ENCODE measurements at regions not wholly inside any gene's neighbourhood (a gene's known extent, or its start where the extent isn't known, plus 50 kb on each side); places are given as distances from the start of the nearest gene placed in this dataset.

DNA sequence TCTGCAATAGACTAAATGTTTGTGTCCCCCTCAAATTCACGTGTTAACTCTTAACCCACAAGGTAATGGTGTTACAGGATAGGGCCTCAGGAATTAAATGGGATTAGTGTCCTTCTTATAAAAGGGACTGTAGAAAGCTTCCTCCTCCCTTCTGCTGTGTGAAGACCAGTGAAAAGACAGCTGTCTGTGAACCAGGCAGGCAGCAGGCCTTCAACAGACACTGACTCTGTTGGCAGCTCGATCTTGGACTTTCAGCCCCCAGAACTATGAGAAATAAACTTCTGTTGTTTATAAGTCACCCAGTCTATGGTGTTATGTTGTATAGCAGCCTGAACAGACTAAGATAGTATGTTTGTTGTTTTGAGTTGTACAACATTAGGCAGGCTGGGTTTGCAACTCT, 208.1 kb downstream of the GBA3 start:
- Histone ChIP-seq H3K27me3 (ENCODE audit: low read depth) (no peaks in the 10 kb centered on the region), H3K4me1 (no peaks in the 10 kb centered on the region), H3K4me3 (no peak overlapping the region), H3K27ac (replicated peaks) (no peak overlapping the region), H3K9me3 (replicated peaks) (no peaks in the 10 kb centered on the region), H3K36me3 (no peaks in the 10 kb centered on the region)
- DNase-seq, result no peak
- intact Hi-C loops (cut with micrococcal nuclease), result no loop called here
- TF ChIP-seq, protein P1, sequence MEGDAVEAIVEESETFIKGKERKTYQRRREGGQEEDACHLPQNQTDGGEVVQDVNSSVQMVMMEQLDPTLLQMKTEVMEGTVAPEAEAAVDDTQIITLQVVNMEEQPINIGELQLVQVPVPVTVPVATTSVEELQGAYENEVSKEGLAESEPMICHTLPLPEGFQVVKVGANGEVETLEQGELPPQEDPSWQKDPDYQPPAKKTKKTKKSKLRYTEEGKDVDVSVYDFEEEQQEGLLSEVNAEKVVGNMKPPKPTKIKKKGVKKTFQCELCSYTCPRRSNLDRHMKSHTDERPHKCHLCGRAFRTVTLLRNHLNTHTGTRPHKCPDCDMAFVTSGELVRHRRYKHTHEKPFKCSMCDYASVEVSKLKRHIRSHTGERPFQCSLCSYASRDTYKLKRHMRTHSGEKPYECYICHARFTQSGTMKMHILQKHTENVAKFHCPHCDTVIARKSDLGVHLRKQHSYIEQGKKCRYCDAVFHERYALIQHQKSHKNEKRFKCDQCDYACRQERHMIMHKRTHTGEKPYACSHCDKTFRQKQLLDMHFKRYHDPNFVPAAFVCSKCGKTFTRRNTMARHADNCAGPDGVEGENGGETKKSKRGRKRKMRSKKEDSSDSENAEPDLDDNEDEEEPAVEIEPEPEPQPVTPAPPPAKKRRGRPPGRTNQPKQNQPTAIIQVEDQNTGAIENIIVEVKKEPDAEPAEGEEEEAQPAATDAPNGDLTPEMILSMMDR (IDR thresholded peaks at IDR 0.05; ENCODE audit: borderline replicate concordance), result no peak

DNA sequence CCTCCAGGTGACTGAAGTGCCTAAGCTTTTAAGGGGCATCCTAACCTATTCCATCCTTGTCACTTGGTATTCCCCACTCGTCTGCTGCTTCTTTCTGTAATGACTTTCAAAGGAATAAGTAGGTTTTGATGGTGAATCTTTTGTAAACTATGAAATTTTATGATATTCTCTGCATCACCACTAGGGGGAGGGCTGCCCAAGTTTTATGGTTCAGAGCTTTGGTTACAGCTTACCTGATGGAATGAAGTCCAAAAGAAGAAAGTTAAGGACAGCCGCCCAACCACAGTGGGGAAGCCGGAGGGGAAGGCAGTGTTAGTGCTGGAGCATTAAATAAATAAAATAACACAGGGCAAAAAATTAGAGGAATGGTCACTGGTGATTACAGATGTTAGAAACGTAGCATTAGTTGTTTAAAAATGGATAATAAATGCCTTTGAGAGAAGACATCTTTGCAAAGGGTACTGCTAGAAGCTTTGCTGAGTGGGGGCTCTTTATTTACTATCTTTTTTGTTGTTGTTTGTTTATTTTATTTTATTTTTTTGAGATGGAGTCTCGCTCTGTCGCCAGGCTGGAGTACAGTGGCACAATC, 204.9 kb downstream of the GBA3 start:
- intact Hi-C loops (cut with micrococcal nuclease), result no loop called here
- H3K4me3 ChIP-seq, result no peak overlapping the region
- TF ChIP-seq, protein P1 (IDR thresholded peaks at IDR 0.05; ENCODE audit: borderline replicate concordance), result peak; percentile 72
- no peak for DNase-seq
- no peaks in the 10 kb centered on the region for H3K36me3 ChIP-seq
- H3K27ac ChIP-seq (replicated peaks), result no peak overlapping the region
- no peaks in the 10 kb centered on the region for H3K4me1 ChIP-seq
- H3K9me3 ChIP-seq (replicated peaks), result no peaks in the 10 kb centered on the region
- H3K27me3 ChIP-seq (ENCODE audit: low read depth), result no peaks in the 10 kb centered on the region

DNA sequence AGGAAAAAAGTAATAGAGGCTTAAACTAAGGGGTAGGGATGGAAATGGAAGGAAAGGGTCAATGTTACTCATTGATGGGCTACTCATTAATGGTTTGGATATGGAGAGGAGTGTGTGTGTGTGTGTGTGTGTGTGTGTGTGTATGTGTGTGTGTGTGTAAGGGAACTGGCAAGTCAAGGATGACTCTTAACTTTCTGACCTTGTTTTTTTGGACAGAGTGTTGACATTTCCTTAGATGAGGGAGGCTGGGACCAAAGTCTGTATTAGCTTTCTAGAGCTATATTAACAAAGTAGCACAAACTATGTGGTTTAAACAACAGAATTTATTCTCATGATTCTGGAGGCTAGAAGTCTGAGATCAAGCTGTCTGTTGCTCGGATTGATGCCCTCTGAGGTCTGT, 202.7 kb downstream of the GBA3 start:
- peaks cover 14% of the 10 kb centered on the region for H3K9me3 ChIP-seq (replicated peaks)
- H3K27ac ChIP-seq (replicated peaks), result no peak overlapping the region
- no peak overlapping the region for H3K4me3 ChIP-seq
- H3K4me1 ChIP-seq, result no peaks in the 10 kb centered on the region
- TF ChIP-seq, protein P1 (IDR thresholded peaks at IDR 0.05; ENCODE audit: borderline replicate concordance), result no peak
- H3K36me3 ChIP-seq, result no peaks in the 10 kb centered on the region
- H3K27me3 ChIP-seq (ENCODE audit: low read depth), result no peaks in the 10 kb centered on the region
- no peak for DNase-seq
- intact Hi-C loops (cut with micrococcal nuclease), result no loop called here

DNA sequence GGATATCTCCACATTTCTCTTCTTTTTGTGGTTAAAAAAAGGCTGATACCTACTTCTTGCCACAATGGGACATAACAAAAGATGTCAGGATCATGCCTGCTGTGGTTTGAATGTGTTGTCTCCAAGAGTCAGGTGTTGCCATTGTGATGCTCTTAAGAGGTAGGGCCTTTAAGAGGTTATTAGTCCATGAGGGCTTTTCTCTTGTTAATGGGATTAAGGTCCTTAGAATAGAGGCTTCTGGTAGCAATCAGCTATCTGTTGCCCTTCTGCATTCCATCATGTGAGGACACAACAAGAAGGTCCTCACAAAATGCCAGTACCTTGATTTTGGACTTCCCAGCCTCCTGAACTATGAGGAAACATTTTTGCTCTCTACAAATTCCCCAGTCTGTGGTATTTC, 191.4 kb downstream of the GBA3 start:
- intact Hi-C loops (cut with micrococcal nuclease), result no loop called here
- no peaks in the 10 kb centered on the region for H3K36me3 ChIP-seq

DNA sequence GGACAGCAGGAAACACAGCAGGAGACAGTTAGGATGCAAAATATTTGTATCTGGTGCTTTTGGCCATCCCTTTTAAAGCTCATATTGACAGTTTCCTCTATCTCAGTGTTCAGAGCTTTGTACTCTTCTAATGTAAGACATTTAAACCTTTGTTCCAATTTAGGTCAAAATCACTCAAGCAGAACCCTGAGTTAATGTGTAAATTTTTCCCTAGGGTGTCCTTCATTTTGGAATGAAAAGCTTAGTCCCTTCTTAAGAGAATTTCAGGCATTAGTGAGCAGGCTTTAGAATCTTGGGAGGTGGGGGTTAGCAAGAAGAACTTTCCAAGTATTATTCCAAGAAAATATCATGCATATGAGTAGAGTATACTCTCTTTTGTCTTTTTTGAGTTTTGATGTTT, 188.7 kb downstream of the GBA3 start:
- no peaks in the 10 kb centered on the region for H3K36me3 ChIP-seq
- no peaks in the 10 kb centered on the region for H3K27me3 ChIP-seq (ENCODE audit: low read depth)
- no peak overlapping the region for H3K27ac ChIP-seq (replicated peaks)
- no peaks in the 10 kb centered on the region for H3K4me1 ChIP-seq
- H3K4me3 ChIP-seq, result no peak overlapping the region
- peaks cover 4% of the 10 kb centered on the region for H3K9me3 ChIP-seq (replicated peaks)
- DNase-seq, result no peak
- intact Hi-C loops (cut with micrococcal nuclease), result no loop called here
- TF ChIP-seq, protein P1 (IDR thresholded peaks at IDR 0.05; ENCODE audit: borderline replicate concordance), result no peak

More for the DNA sequence above, 191.4 kb downstream of the GBA3 start:
- Histone ChIP-seq H3K27ac (replicated peaks) (no peak overlapping the region), H3K4me3 (no peak overlapping the region), H3K9me3 (replicated peaks) (peaks cover 4% of the 10 kb centered on the region), H3K4me1 (no peaks in the 10 kb centered on the region), H3K27me3 (ENCODE audit: low read depth) (no peaks in the 10 kb centered on the region)
- no peak for DNase-seq
- TF ChIP-seq, protein P1 (IDR thresholded peaks at IDR 0.05; ENCODE audit: borderline replicate concordance), result no peak
